Smooth muscle cell of the brain vasculature (primary cell): ENCODE measurements at regions not wholly inside any gene's neighbourhood (a gene's known extent, or its start where the extent isn't known, plus 50 kb on each side); places are given as distances from the start of the nearest gene placed in this dataset.

Source experiments
- DNase-seq: peaks from one replicate; pipeline ENCODE4 v3.0.0-alpha.2; 2012; ENCODE audit warnings: low read depth, low spot score

- no peak for DNase-seq
Observed at GRCh38 chr16:79267781-79268180, 332.8 kb downstream of the MAF start.

GRCh38 chr16:79267146-79267545 is 333.4 kb downstream of the MAF start:
- no peak for DNase-seq

DNA sequence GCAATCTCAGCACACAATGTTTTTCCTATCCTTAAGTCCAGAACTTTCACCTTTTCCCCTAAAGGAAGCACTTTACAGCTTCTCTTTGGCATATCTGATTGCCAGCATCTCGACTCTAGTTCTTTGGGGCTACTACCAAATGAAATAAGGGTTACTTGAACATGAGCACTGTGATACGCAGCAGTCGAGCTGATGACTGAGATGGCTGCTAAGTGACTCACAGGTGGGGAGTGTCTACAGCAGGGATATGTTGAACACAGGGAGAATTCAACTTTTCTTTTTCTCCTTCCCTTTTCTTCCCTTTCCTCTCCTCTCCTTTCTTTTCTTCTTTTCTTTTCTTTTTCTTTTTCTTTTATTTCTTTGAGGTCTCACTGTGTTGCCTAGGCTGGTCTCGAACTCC is 334.8 kb downstream of the MAF start:
- DNase-seq, result no peak

DNA sequence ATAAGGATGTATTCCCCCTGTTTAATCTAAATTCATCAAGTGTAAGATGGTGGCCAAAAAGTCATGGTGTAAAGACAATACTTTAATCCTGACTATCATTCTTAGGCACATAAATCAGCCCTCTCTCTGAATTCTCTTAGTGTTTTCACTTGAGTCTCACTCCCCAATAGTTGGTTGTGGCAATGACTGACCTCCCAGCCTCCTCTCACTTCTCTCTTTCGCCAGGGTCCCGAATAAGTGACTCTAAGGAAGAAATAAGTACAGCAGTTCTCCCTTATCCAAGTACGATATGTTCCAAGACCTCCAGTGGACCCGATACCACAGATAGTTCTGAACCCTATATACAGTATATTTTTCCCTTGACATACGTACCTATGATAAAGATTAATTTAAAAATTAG is 335.3 kb downstream of the MAF start:
- DNase-seq, result no peak

DNA sequence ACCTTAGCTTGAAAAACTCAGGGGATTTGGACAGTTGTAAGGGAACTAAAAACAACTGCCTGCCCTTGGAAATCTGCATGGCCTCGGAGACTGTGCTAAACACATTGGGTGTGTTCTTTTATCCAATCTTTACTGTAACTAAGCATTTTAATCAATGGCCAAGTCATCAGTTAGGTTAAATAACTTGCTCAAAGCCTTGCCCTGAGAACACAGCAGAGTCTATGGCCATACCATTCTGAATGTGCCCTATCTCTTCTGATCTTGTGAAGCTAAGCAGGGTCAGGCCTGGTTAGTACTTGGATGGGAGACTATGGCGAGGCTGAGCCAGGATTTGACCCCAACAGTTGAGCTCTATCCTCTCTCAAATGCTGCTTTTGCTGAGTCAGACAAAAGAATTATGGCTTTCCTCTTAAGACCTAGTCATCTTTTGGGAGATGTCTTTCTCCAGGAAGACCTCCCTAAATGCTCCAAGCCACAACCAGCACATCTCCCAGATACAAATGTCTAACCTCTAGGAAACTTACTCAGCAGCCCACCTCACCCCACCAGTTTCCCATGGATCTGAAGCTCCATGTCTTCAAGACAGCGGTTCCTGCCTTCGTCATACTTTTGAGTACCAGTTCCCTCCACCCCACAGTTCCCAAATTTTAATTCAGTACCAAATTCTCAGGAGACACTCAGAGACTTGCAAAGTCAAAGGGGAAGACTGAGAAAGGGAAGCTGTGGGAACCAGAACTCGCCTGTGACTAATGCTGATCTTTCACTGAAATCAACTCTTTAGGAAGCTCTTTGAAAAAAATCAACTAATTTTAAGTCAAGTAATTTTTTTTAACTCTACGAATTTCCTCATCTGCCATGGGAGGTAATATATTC is 336.1 kb downstream of the MAF start:
- no peak for DNase-seq

- no peak for DNase-seq
Observed at GRCh38 chr16:79263425-79263824, 337.1 kb downstream of the MAF start.
